H1 (cell line): ENCODE measurements at regions not wholly inside any gene's neighbourhood (a gene's known extent, or its start where the extent isn't known, plus 50 kb on each side); places are given as distances from the start of the nearest gene placed in this dataset.

Source experiments
- BCL11A ChIP-seq, 2 experiments: IDR thresholded peaks; one replicate each; pipeline ENCODE4 v1.6.1; 2011; ENCODE audit warnings: low read depth in 2 of 2, low read length in 2 of 2, mild to moderate bottlenecking in 2 of 2
- CBX5 ChIP-seq: fragments of 300-800, 300-1000 bp; sonication (generic); IDR thresholded peaks from 2 replicates; pipeline ENCODE4 v1.7.1; 2016; ENCODE audit warnings: antibody characterized with exemption, low read length, low read depth
- GABPA ChIP-seq: IDR thresholded peaks from 2 replicates; pipeline ENCODE4 v1.6.1; 2011; ENCODE audit warnings: mild to moderate bottlenecking, low read length, moderate library complexity, borderline replicate concordance; ENCODE audit not compliant: insufficient read depth
- PHF8 ChIP-seq: fragments of 200-600 bp; sonication (generic); conservative IDR thresholded peaks from 2 replicates; pipeline ENCODE4 v1.7.1; 2012; ENCODE audit warnings: low read depth, mild to moderate bottlenecking, inconsistent platforms, low read length, moderate library complexity
- RAD21 ChIP-seq, 2 experiments: IDR thresholded peaks in 1 of 2; conservative IDR thresholded peaks in 1 of 2; 2 replicates each; pipeline ENCODE4 v1.6.1; 2011; ENCODE audit warnings: low read depth in 2 of 2, low read length in 2 of 2, improper control_type of control experiment in 1 of 2, inconsistent platforms in 1 of 2, mild to moderate bottlenecking in 1 of 2, moderate library complexity in 1 of 2
- SP2 ChIP-seq: IDR thresholded peaks from 2 replicates; pipeline ENCODE4 v1.6.1; 2012; ENCODE audit warnings: mild to moderate bottlenecking, low read length, inconsistent platforms
- SP4 ChIP-seq: IDR thresholded peaks from 2 replicates; pipeline ENCODE4 v1.6.1; 2012; ENCODE audit warnings: low read length, inconsistent platforms
- TBP ChIP-seq: IDR thresholded peaks from 2 replicates; pipeline ENCODE4 v1.6.1; 2011; ENCODE audit warnings: low read depth, low read length, improper control_type of control experiment

- TF ChIP-seq SP2: no peak
- TF ChIP-seq RAD21 (IDR thresholded peaks at IDR 0.05 in 1 of 2, conservative IDR thresholded peaks at IDR 0.05 in 1 of 2; ENCODE audit: low read depth in 2 of 2, low read length in 2 of 2): no peak
- no peak for TF ChIP-seq PHF8
- no peak for TF ChIP-seq SP4
- TF ChIP-seq GABPA: no peak
- TF ChIP-seq BCL11A (IDR thresholded peaks at IDR 0.05; ENCODE audit: low read depth in 2 of 2, low read length in 2 of 2): no peak
- no peak for TF ChIP-seq CBX5
- TF ChIP-seq TBP: no peak
Measured at GRCh38 chr10:28201410-28202400, 101.2 kb downstream of the MPP7 start (continued).
